ENCODE measurements at regions not wholly inside any gene's neighbourhood (a gene's known extent, or its start where the extent isn't known, plus 50 kb on each side); places are given as distances from the start of the nearest gene placed in this dataset.

- TF ChIP-seq POLR2A (IDR thresholded peaks at IDR 0.05) = no peak
- TF ChIP-seq CTCF (IDR thresholded peaks at IDR 0.05) = no peak
- intact Hi-C loops (cut with DNase I) = no loop called here
- Histone ChIP-seq H3K4me3 (no peak overlapping the region), H3K36me3 (no peaks in the 10 kb centered on the region), H3K9me3 (no peaks in the 10 kb centered on the region), H3K4me1 (no peaks in the 10 kb centered on the region), H3K27ac (no peak overlapping the region), H3K27me3 (no peaks in the 10 kb centered on the region)
- DNase-seq = no peak
- ATAC-seq = no peak
- 40% methylated on average over 3 of the region's 3 CpGs for WGBS (ENCODE audit: insufficient coverage, low coverage, low lambda C conversion rate, missing lambda C conversion rate)
Measured at GRCh38 chr1:187390215-187390818, 561.6 kb downstream of the PLA2G4A start.

GRCh38 chr1:187396226-187396625, 567.5 kb downstream of the PLA2G4A start:
- no peaks in the 10 kb centered on the region for H3K9me3 ChIP-seq
- H3K27ac ChIP-seq = no peak overlapping the region
- no peaks in the 10 kb centered on the region for H3K27me3 ChIP-seq
- intact Hi-C loops (cut with DNase I) = no loop called here
- no peak for DNase-seq
- no peak for TF ChIP-seq CTCF (IDR thresholded peaks at IDR 0.05)
- no peak overlapping the region for H3K4me3 ChIP-seq
- H3K36me3 ChIP-seq = no peaks in the 10 kb centered on the region
- ATAC-seq = no peak
- no peaks in the 10 kb centered on the region for H3K4me1 ChIP-seq

GRCh38 chr1:187396929-187397796, 568.4 kb downstream of the PLA2G4A start:
- DNase-seq = no peak
- no peaks in the 10 kb centered on the region for H3K36me3 ChIP-seq
- 11% methylated on average over 7 of the region's 12 CpGs for whole genome bisulfite sequencing (ENCODE audit: insufficient coverage, low coverage, low lambda C conversion rate, missing lambda C conversion rate)
- ATAC-seq = no peak
- H3K4me1 ChIP-seq = no peaks in the 10 kb centered on the region
- H3K27ac ChIP-seq = no peak overlapping the region
- H3K4me3 ChIP-seq = no peak overlapping the region
- no peaks in the 10 kb centered on the region for H3K27me3 ChIP-seq
- intact Hi-C loops (cut with DNase I) = no loop called here
- no peak for TF ChIP-seq CTCF (IDR thresholded peaks at IDR 0.05)
- no peak for TF ChIP-seq POLR2A (IDR thresholded peaks at IDR 0.05)
- no peaks in the 10 kb centered on the region for H3K9me3 ChIP-seq

- H3K4me3 ChIP-seq = no peak overlapping the region
- H3K27ac ChIP-seq = no peak overlapping the region
- no peaks in the 10 kb centered on the region for H3K27me3 ChIP-seq
- H3K4me1 ChIP-seq = no peaks in the 10 kb centered on the region
- TF ChIP-seq CTCF (IDR thresholded peaks at IDR 0.05) = no peak
- TF ChIP-seq POLR2A (IDR thresholded peaks at IDR 0.05) = no peak
- no peaks in the 10 kb centered on the region for H3K36me3 ChIP-seq
- DNase-seq (no peak), ATAC-seq (no peak)
- 29% methylated on average over 4 of the region's 4 CpGs for WGBS (ENCODE audit: insufficient coverage, low coverage, low lambda C conversion rate, missing lambda C conversion rate)
- intact Hi-C loops (cut with DNase I) = no loop called here
- H3K9me3 ChIP-seq = no peaks in the 10 kb centered on the region
Measured at GRCh38 chr1:187408212-187409004, 579.7 kb downstream of the PLA2G4A start.

All from right lobe of liver (tissue), 6 donors.